ENCODE measurements at regions not wholly inside any gene's neighbourhood (a gene's known extent, or its start where the extent isn't known, plus 50 kb on each side); places are given as distances from the start of the nearest gene placed in this dataset.

DNA sequence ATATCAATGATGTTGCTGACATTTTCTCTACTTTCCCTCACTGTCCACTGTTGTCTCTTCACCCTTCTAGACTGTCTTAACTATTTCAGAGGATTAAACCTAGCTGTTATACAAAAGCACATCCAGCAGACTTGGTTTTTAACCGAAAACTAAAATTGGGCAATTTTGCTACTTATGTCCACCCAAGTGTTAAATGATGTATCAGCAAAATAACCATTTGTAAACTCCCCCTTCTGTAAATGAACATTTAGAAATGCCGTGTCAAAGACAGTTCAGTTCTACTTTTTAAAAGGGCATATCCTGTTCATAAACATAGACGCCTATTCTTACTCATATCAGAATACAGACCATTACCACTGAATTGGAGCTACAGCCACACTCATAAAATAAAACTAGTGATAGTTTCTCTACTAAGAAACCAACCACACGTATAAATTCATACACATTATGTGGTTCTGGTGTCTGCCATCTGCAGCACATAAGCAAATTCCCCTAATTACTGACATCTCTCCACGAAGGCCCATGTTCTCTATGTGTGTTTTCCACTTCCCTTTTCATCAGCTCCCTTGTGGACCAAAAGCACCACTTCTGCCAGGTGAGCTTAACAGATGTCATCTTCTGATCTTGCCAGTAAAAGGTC, 1091.8 kb downstream of the PCDH9 start:
- TF ChIP-seq POLR2A (IDR thresholded peaks at IDR 0.05) = no peak
- no peak for TF ChIP-seq CTCF (IDR thresholded peaks at IDR 0.05)
- no peak for TF ChIP-seq POLR2AphosphoS5 (IDR thresholded peaks at IDR 0.05)

Measured in suprapubic skin (tissue), 4 donors.